HAP-1 (cell line): ENCODE measurements at regions not wholly inside any gene's neighbourhood (a gene's known extent, or its start where the extent isn't known, plus 50 kb on each side); places are given as distances from the start of the nearest gene placed in this dataset.

Experiments
- DNase-seq, 2 experiments: peaks; one replicate each; pipeline ENCODE4 v3.0.0-alpha.2; 2016 to 2020; ENCODE audit warnings: low spot score in 2 of 2
- H3K27me3 ChIP-seq: fragments of 250-450 bp; sonication (Bioruptor Pico); 2 replicates; pipeline ENCODE4 v1.5.1; 2020; ENCODE audit warnings: low read depth, mild to moderate bottlenecking, moderate library complexity
- H3K36me3 ChIP-seq: fragments of 250-450 bp; sonication (Bioruptor Pico); replicated peaks from 2 replicates; pipeline ENCODE4 v1.5.1; 2020; ENCODE audit warnings: mild to moderate bottlenecking
- H3K4me1 ChIP-seq: fragments of 250-450 bp; sonication (Bioruptor Pico); 2 replicates; pipeline ENCODE4 v1.5.1; 2020; ENCODE audit warnings: mild to moderate bottlenecking
- H3K4me3 ChIP-seq: fragments of 250-450 bp; sonication (Bioruptor Pico); 2 replicates; pipeline ENCODE4 v1.5.1; 2020; ENCODE audit warnings: mild to moderate bottlenecking, moderate library complexity
- H3K9me3 ChIP-seq: fragments of 250-450 bp; sonication (Bioruptor Pico); 2 replicates; pipeline ENCODE4 v1.5.1; 2020; ENCODE audit warnings: mild to moderate bottlenecking, moderate library complexity
- in situ Hi-C: fragments of 300-500 bp; cut with MboI; formaldehyde crosslinking; loops from 3 replicates; pipeline ENCODE4 v1.14.3; 2020; ENCODE audit warnings: low sequenced_read_pairs, inconsistent platforms, mixed read lengths

DNA sequence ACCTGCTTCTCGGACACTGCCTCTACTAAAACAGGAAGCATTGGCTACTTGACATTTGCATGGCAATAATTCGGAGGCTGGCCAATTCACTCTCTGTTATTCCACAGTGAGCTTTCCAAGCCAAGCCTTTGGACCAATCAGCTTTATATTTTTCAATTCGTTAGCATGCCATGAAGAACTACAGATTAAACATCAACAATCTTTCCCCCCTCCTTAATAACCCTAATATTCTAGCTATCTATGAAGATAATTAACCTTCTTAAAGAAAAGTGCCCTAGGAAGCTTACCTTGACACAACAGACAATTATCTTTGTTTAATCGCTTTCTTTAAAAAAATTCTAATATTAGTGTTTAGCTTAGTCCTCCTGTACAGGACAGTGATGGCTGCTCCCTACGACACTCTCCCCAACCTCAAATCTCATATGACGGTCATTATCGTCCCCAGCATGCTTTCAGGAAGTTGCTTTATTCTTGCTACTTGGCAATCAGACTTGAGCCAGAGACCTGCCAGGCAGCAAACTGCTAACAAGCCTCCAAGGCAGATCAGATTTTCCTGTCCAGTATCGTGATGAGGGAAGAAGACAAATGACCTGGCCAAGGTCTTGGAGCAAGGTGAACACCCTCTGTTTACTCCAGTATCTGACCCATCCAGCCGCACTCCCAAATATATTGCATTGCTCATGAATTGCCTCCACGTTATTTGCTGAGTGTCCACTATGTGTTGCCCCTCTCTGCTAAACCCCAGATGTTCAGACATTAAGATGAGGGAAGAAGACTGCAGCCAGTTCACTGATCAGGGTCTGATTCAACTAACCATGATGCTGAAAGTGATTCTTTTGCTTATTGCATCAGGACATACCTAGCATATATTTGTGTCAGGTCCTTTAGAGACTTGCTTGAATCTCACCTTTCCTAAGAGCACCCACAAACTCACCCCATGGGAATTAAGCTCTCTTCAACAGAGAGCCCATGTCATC lies 68.1 kb upstream of the LPP start:
- H3K4me3 ChIP-seq: no peak overlapping the region
- in situ Hi-C loops: no loop called here

DNA sequence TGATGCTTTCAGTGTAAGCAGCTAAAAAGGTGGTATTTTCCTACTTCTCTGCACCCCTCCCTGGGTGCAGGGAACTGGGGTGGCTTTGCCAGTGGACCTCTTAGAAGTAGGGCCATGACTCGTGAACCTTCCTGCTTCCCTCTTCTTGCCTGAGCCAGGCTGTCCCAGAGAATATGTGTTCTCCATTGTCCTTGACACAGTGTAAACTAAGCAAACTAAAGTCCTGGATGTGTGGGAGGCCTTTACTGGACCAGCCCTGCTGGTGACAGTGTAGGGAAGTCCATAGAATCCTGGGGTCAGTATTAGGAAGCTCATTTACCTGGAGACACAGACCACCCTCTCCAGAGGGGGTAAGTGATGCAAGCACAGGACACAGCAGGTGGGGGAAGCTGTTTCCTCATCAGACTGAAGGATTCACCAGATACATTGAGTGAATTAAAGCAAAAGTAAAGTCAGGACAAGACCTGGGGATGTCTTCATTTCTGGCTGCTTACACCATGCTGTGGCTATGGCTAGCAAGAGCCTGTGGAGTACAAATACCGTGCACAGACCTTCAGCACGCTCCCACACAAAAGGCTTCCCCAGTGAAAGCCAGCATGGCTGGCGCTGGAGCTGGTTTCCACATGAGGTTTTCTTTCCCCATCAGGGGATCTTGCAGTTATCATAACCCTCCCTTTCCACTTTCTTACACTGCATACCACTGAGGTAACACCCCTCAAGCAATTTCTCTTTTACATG lies 64.8 kb upstream of the LPP start:
- in situ Hi-C loops: no loop called here
- H3K36me3 ChIP-seq: no peaks in the 10 kb centered on the region
- no peaks in the 10 kb centered on the region for H3K9me3 ChIP-seq
- no peak overlapping the region for H3K4me3 ChIP-seq
- no peaks in the 10 kb centered on the region for H3K4me1 ChIP-seq
- H3K27me3 ChIP-seq: peaks cover 3% of the 10 kb centered on the region; the same call in 1 of the 2 replicates
- DNase-seq: no peak

More for the DNA sequence above, 68.1 kb upstream of the LPP start:
- Histone ChIP-seq H3K9me3 (no peaks in the 10 kb centered on the region), H3K36me3 (no peaks in the 10 kb centered on the region), H3K4me1 (no peaks in the 10 kb centered on the region), H3K27me3 (peaks cover 3% of the 10 kb centered on the region; the same call in 1 of the 2 replicates)
- no peak for DNase-seq

GRCh38 chr3:188090620-188091309 lies 63.2 kb upstream of the LPP start:
- in situ Hi-C loops: no loop called here
- Histone ChIP-seq H3K4me3 (no peak overlapping the region), H3K4me1 (no peaks in the 10 kb centered on the region), H3K9me3 (no peaks in the 10 kb centered on the region), H3K36me3 (no peaks in the 10 kb centered on the region), H3K27me3 (peaks cover 3% of the 10 kb centered on the region; the same call in 1 of the 2 replicates)
- no peak for DNase-seq

- in situ Hi-C loops: no loop called here
- Histone ChIP-seq H3K9me3 (no peaks in the 10 kb centered on the region), H3K4me1 (no peaks in the 10 kb centered on the region), H3K36me3 (no peaks in the 10 kb centered on the region), H3K4me3 (no peak overlapping the region), H3K27me3 (peaks cover 4% of the 10 kb centered on the region; the same call in 1 of the 2 replicates)
- no peak for DNase-seq
These were observed 62.2 kb upstream of the LPP start for GRCh38 chr3:188091746-188092145.

DNA sequence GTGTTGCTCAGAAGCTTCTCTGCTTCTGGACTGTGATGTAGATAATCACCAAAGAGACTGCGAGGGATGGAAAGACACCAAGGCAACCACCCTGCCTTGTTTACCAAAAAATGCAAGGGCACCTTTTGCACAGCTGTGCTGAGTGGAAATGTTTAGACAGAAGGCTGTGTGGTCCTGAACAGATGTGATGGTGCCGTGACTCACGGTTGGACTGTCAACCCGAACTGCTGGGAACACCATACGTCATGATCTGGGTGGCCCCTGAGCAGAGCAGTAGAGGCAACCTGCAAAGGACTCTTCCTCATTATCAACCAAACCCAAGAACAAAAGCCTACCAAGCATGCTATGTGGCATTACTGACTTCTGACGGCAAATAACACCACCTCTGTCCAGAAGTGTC lies 61.3 kb upstream of the LPP start:
- H3K4me3 ChIP-seq: no peak overlapping the region
- no peaks in the 10 kb centered on the region for H3K9me3 ChIP-seq
- H3K4me1 ChIP-seq: no peaks in the 10 kb centered on the region
- H3K36me3 ChIP-seq: no peaks in the 10 kb centered on the region
- H3K27me3 ChIP-seq: peaks cover 5% of the 10 kb centered on the region; the same call in 1 of the 2 replicates
- DNase-seq: no peak
- in situ Hi-C loops: no loop called here

GRCh38 chr3:188095431-188095830 lies 58.5 kb upstream of the LPP start:
- in situ Hi-C loops: no loop called here
- no peaks in the 10 kb centered on the region for H3K36me3 ChIP-seq
- DNase-seq: no peak

DNA sequence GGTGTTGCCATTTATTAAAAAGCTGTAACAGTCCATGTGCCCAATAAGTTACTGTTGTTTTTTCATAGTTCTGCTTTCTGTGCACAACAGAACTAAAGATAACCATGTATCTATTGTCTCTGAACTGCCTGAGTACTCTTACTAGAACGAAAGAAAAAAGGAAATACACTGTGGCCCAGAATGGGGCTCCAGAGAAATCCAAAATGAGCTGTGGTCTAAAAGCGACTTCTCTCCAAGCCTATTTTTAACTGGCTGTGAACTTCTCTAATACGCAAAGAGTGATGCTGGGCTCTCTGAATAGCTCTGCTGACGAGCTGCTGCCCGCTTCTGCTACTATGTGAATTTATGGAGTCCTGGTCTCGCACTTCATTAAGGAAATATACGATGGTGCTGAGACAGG lies 56.2 kb upstream of the LPP start:
- no peaks in the 10 kb centered on the region for H3K9me3 ChIP-seq
- DNase-seq: no peak
- in situ Hi-C loops: no loop called here
- H3K36me3 ChIP-seq: no peaks in the 10 kb centered on the region
- 0 out of 2 replicates have a peak, but pooled peaks cover 2% of the 10 kb centered on the region for H3K27me3 ChIP-seq
- H3K4me1 ChIP-seq: no peaks in the 10 kb centered on the region
- H3K4me3 ChIP-seq: no peak overlapping the region

More at GRCh38 chr3:188095431-188095830, 58.5 kb upstream of the LPP start:
- Histone ChIP-seq H3K27me3 (0 out of 2 replicates have a peak, but pooled peaks cover 2% of the 10 kb centered on the region), H3K4me3 (no peak overlapping the region), H3K9me3 (no peaks in the 10 kb centered on the region), H3K4me1 (no peaks in the 10 kb centered on the region)

GRCh38 chr3:188099907-188100306 lies 54.0 kb upstream of the LPP start:
- Histone ChIP-seq H3K4me1 (no peaks in the 10 kb centered on the region), H3K36me3 (no peaks in the 10 kb centered on the region), H3K4me3 (no peak overlapping the region), H3K27me3 (peaks cover 2% of the 10 kb centered on the region; the same call in 1 of the 2 replicates), H3K9me3 (no peaks in the 10 kb centered on the region)
- in situ Hi-C loops: no loop called here
- no peak for DNase-seq

DNA sequence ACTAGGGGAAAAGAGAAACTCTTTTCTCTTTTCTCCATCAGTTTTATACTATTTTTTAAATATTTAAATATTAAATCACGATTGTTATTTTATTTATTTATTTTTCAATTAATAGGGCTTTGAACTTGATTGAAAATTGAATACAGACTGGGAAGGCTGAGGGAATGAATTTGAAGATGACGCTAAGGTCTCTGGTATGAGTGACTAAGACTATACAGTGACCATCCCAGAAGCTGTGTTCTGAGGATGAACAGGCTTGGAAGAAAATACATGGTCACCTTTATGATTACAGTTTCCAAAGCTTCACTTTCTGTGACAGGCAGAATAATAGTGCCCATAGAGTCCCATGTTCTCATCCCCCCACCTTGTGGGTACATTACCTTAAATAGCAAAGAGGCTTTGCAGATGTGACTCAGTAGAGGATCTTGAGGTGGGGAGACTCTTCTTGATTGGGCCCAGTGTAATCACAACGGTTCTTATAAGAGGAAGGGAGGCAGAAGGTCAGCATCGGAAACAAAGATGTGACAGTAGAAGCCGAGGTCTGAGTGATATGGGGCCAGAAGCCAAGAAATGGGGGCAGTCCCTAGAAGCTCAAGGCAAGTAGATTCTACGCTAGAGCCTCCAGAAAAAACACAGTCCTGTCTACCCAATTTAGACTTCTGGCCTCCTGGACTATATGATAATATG lies 51.0 kb upstream of the LPP start:
- no peak for DNase-seq
- Histone ChIP-seq H3K27me3 (peaks cover 4% of the 10 kb centered on the region), H3K9me3 (no peaks in the 10 kb centered on the region; the same call in 1 of the 2 replicates), H3K4me3 (no peak overlapping the region), H3K36me3 (no peaks in the 10 kb centered on the region), H3K4me1 (no peaks in the 10 kb centered on the region)
- in situ Hi-C loops: no loop called here

GRCh38 chr3:188104050-188104449 lies 49.9 kb upstream of the LPP start:
- Histone ChIP-seq H3K27me3 (peaks cover 4% of the 10 kb centered on the region), H3K4me1 (no peaks in the 10 kb centered on the region), H3K36me3 (no peaks in the 10 kb centered on the region), H3K9me3 (no peaks in the 10 kb centered on the region; the same call in 1 of the 2 replicates), H3K4me3 (no peak overlapping the region)
- DNase-seq: no peak
- in situ Hi-C loops: no loop called here
